Calu3 (cell line): ENCODE measurements at regions not wholly inside any gene's neighbourhood (a gene's known extent, or its start where the extent isn't known, plus 50 kb on each side); places are given as distances from the start of the nearest gene placed in this dataset.

Source experiments
- BruUV-seq: library from RNA; stranded (reverse); fragments of 400-500 nt; replicated peaks from 2 replicates; lab custom pipeline; 2021; lab: Mats Ljungman, UMichigan
- CTCF ChIA-PET: fragments of 300-600 bp; sonication (Branson Sonifier 250); formaldehyde crosslinking; loops from one replicate; lab custom pipeline; 2022; ENCODE audit warnings: antibody characterized with exemption; lab: Charles Lee
- DNase-seq: peaks from one replicate; pipeline ENCODE4 v3.0.0; 2022
- H3K27ac Mint-ChIP-seq: one replicate; pipeline ENCODE4 v1.8.0; 2022; ENCODE audit warnings: mixed read lengths; ENCODE audit not compliant: unreplicated experiment
- H3K27me3 Mint-ChIP-seq: one replicate; pipeline ENCODE4 v1.8.0; 2022; ENCODE audit warnings: mixed read lengths; ENCODE audit not compliant: unreplicated experiment
- H3K36me3 Mint-ChIP-seq: one replicate; pipeline ENCODE4 v1.8.0; 2022; ENCODE audit warnings: mild to moderate bottlenecking, moderate library complexity, mixed read lengths; ENCODE audit not compliant: insufficient read depth, unreplicated experiment
- H3K4me1 Mint-ChIP-seq: one replicate; pipeline ENCODE4 v1.8.0; 2022; ENCODE audit warnings: mild to moderate bottlenecking, low read depth, mixed read lengths; ENCODE audit not compliant: unreplicated experiment
- H3K4me3 Mint-ChIP-seq: one replicate; pipeline ENCODE4 v1.8.0; 2022; ENCODE audit warnings: mild to moderate bottlenecking, low read depth, moderate library complexity, mixed read lengths; ENCODE audit not compliant: unreplicated experiment
- H3K9me3 Mint-ChIP-seq: one replicate; pipeline ENCODE4 v1.8.0; 2022; ENCODE audit warnings: low read depth, mixed read lengths; ENCODE audit not compliant: unreplicated experiment
- intact Hi-C: fragments of 100-400 bp; cut with micrococcal nuclease; formaldehyde crosslinking; loops from one replicate; pipeline ENCODE4 v1.10.0; 2022; ENCODE audit not compliant: unreplicated experiment
- TF ChIP-seq, protein P1 (sequence below): fragments of 200-600 bp; IDR thresholded peaks from one replicate; pipeline ENCODE4 v1.8.0; 2022; ENCODE audit warnings: antibody characterized with exemption; ENCODE audit not compliant: unreplicated experiment

DNA sequence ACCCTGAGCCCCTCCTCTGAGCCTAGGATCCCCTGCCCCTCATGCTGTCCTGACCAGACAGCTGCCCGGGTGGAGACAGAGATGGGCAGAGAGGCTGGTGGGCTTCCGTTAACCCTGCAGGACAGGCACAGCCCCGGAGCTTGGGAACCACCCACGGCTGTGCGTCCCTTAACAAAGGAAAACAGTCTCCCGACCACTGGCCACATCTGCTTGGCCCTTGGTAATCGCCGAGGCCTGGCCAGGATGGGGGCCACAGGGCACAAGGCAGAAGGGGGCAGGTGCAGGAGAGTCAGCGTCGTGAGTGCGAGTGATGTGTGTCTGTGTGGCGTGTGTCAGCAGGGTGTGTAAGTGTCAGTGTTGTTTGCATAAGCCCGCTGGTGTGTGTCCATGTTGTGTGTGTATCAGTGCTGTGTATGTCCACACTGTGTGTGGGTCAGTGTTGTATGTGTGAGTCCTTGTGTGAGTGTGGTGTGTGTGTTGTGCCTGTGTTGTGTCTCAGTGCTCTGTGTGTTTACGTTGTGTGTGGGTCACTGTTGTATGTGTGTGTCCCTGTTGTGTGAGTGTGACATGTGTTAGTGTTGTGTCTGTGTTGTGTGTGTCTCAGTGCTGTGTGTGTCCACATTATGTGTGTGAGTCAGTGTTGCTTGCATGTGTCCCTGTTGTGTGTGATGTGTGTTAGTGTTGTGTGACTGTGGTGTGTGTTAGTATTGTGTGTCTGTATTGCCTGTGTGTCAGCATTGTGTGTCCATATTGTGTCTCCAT, 369.5 kb downstream of the BRD1 start:
- Mint-ChIP-seq H3K27me3 (peaks cover 67% of the 10 kb centered on the region), H3K9me3 (peaks cover 3% of the 10 kb centered on the region), H3K4me1 (peaks cover 9% of the 10 kb centered on the region), H3K4me3 (no peak overlapping the region), H3K27ac (no peak overlapping the region), H3K36me3 (no peaks in the 10 kb centered on the region)
- TF ChIP-seq, protein P1, sequence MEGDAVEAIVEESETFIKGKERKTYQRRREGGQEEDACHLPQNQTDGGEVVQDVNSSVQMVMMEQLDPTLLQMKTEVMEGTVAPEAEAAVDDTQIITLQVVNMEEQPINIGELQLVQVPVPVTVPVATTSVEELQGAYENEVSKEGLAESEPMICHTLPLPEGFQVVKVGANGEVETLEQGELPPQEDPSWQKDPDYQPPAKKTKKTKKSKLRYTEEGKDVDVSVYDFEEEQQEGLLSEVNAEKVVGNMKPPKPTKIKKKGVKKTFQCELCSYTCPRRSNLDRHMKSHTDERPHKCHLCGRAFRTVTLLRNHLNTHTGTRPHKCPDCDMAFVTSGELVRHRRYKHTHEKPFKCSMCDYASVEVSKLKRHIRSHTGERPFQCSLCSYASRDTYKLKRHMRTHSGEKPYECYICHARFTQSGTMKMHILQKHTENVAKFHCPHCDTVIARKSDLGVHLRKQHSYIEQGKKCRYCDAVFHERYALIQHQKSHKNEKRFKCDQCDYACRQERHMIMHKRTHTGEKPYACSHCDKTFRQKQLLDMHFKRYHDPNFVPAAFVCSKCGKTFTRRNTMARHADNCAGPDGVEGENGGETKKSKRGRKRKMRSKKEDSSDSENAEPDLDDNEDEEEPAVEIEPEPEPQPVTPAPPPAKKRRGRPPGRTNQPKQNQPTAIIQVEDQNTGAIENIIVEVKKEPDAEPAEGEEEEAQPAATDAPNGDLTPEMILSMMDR: no peak
- CTCF ChIA-PET: no interaction called here
- no TSS peak for BruUV-seq
- intact Hi-C loops: no loop called here
- DNase-seq: no peak

DNA sequence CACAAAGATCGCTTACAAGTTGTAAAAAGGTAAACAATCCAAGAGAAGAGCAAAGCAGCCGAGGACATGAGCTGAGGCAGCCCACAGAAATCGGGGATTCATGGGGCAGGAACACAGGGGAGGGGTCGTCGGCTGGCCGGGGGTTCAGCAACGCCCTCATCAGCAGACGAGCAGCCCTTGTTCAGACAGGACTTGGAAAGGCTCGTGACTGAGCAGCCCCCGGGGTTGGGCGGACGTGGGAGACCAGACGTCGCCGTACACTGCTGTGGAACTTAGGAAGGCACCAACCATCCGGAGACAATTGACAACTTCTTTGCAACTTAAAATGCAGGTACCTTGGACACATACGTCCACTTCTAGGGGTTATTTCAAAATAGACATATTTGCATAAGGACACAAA, 370.5 kb downstream of the BRD1 start:
- Mint-ChIP-seq H3K27ac (no peak overlapping the region), H3K27me3 (peaks cover 67% of the 10 kb centered on the region), H3K36me3 (no peaks in the 10 kb centered on the region), H3K4me1 (peaks cover 9% of the 10 kb centered on the region), H3K9me3 (peaks cover 3% of the 10 kb centered on the region), H3K4me3 (no peak overlapping the region)
- no peak for DNase-seq
- TF ChIP-seq, protein P1: no peak
- no TSS peak for BruUV-seq
- intact Hi-C loops: no loop called here
- CTCF ChIA-PET: interaction anchor here (0.8 kb wide), 1 partner anchor 65 kb away, joined by 3 read pairs; no protein-coding TSS in a partner anchor

DNA sequence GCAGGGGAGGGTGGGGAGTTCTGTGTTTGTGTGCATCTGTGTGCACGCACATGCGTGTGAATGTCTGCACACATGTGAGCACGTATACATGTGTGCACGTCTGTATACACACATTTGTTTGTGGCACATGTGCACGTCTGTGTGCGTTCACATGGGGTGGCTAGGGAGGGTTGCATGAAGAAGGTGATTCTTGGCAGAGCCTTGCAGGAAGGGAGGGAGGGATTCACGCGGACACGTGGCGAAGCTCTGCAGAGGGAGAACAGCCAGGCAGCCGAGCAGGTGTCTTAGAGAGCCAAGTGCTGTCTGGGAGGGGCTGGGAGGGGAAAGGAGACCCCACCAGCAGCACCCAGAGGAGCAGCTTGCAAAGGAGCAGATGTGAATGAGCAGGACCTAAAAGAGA, 372.1 kb downstream of the BRD1 start:
- peaks cover 58% of the 10 kb centered on the region for H3K27me3 Mint-ChIP-seq
- CTCF ChIA-PET: no interaction called here
- peaks cover 9% of the 10 kb centered on the region for H3K4me1 Mint-ChIP-seq
- no peak overlapping the region for H3K27ac Mint-ChIP-seq
- intact Hi-C loops: no loop called here
- no peak overlapping the region for H3K4me3 Mint-ChIP-seq
- DNase-seq: no peak
- BruUV-seq: no TSS peak
- TF ChIP-seq, protein P1: no peak
- peaks cover 3% of the 10 kb centered on the region for H3K9me3 Mint-ChIP-seq
- no peaks in the 10 kb centered on the region for H3K36me3 Mint-ChIP-seq

DNA sequence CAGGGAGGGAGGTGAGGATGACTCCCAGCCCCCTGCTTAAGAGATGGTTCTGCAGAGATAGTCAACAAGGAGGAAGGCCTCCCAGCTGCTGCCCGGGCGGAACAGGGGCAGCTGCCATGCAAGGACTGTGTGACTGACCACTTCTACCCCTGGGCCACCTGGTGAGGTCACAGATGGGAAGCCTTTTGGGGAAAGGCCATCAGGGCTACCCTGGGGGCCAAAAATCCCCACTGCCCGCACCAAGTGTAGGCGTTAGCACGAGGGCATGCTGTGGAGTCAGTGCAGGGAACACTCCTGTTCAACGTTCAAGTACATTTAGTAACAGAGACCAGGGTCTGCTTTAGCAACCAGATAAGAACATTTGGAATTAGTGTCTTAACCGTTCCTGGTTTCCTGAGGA, 372.9 kb downstream of the BRD1 start:
- no peaks in the 10 kb centered on the region for H3K36me3 Mint-ChIP-seq
- no TSS peak for BruUV-seq
- no peak overlapping the region for H3K4me3 Mint-ChIP-seq
- no peak for DNase-seq
- TF ChIP-seq, protein P1: no peak
- intact Hi-C loops: no loop called here
- H3K27ac Mint-ChIP-seq: no peak overlapping the region
- H3K9me3 Mint-ChIP-seq: peaks cover 3% of the 10 kb centered on the region
- H3K4me1 Mint-ChIP-seq: peaks cover 9% of the 10 kb centered on the region
- peaks cover 49% of the 10 kb centered on the region for H3K27me3 Mint-ChIP-seq
- CTCF ChIA-PET: no interaction called here
